ENCODE measurements at regions not wholly inside any gene's neighbourhood (a gene's known extent, or its start where the extent isn't known, plus 50 kb on each side); places are given as distances from the start of the nearest gene placed in this dataset.

DNA sequence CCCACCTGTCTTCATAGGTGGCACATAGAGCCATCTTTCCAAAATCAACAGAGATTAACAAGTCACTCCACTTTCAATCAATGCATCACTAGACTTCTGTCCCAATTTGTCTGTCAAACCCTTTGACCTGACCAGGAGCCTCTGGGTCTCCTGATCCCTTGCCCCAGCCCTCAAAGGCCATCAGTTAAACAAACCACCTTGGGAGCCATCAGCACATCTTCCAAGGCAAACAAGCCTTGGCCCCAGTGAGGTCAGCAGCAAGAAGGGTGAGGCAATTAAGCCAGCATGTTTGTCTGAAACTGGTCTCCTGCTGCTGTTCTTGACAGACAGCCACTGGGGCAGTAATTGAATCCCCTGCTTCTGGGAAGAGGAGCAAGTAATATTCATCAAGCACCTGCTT is 742.8 kb upstream of the TBX3 start:
- FAIRE-seq = no peak

More for the DNA sequence above, 742.8 kb upstream of the TBX3 start:
- intact Hi-C loops (cut with micrococcal nuclease) = no loop called here
- ATAC-seq (no peak), DNase-seq (ENCODE audit: extremely low read depth in 1 of 4, low spot score in 3 of 4) (no peak)
- H3K36me3 ChIP-seq (ENCODE audit: control insufficient read depth, insufficient read depth, low read length) = no peaks in the 10 kb centered on the region
- H3K27ac ChIP-seq (ENCODE audit: extremely low read depth, low read depth, low read length) = no peak overlapping the region
- BruUV-seq (replicated peaks) = no TSS peak
- H3K9me3 ChIP-seq (replicated peaks; ENCODE audit: control insufficient read depth, insufficient read depth, low read depth, low read length) = no peaks in the 10 kb centered on the region
- H3K27me3 ChIP-seq (ENCODE audit: control insufficient read depth in 2 of 2, insufficient read depth in 2 of 2, low read length in 2 of 2) = no peaks in the 10 kb centered on the region
- H3K4me2 ChIP-seq (ENCODE audit: insufficient read depth, low read length) = no peak overlapping the region
- ChIA-PET CTCF (ENCODE audit: low intra/inter-chr PET ratio) (no interaction called here), POLR2A (no interaction called here)
- in situ Hi-C loops (cut with MboI) = no loop called here
- no peaks in the 10 kb centered on the region for H4K20me1 ChIP-seq (replicated peaks; ENCODE audit: control insufficient read depth, insufficient read depth, low read length)
- H3K9me1 ChIP-seq (ENCODE audit: control insufficient read depth, insufficient read depth, low read length) = no peaks in the 10 kb centered on the region
- no peak for TF ChIP-seq IRF2 (CRISPR knock-in tag; IDR thresholded peaks at IDR 0.05)
- no peak for TF ChIP-seq ZBTB8A (IDR thresholded peaks at IDR 0.05; ENCODE audit: partially characterized antibody)
- no peak for TF ChIP-seq COPS2 (conservative IDR thresholded peaks at IDR 0.05)
- TF ChIP-seq ZSCAN29 (IDR thresholded peaks at IDR 0.05) = no peak
- no peak for TF ChIP-seq SIX5 (IDR thresholded peaks at IDR 0.05; ENCODE audit: borderline replicate concordance in 1 of 2, insufficient read depth in 1 of 2, low read depth in 1 of 2, low read length in 2 of 2)
- TF ChIP-seq, protein P1, sequence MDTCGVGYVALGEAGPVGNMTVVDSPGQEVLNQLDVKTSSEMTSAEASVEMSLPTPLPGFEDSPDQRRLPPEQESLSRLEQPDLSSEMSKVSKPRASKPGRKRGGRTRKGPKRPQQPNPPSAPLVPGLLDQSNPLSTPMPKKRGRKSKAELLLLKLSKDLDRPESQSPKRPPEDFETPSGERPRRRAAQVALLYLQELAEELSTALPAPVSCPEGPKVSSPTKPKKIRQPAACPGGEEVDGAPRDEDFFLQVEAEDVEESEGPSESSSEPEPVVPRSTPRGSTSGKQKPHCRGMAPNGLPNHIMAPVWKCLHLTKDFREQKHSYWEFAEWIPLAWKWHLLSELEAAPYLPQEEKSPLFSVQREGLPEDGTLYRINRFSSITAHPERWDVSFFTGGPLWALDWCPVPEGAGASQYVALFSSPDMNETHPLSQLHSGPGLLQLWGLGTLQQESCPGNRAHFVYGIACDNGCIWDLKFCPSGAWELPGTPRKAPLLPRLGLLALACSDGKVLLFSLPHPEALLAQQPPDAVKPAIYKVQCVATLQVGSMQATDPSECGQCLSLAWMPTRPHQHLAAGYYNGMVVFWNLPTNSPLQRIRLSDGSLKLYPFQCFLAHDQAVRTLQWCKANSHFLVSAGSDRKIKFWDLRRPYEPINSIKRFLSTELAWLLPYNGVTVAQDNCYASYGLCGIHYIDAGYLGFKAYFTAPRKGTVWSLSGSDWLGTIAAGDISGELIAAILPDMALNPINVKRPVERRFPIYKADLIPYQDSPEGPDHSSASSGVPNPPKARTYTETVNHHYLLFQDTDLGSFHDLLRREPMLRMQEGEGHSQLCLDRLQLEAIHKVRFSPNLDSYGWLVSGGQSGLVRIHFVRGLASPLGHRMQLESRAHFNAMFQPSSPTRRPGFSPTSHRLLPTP (IDR thresholded peaks at IDR 0.05; ENCODE audit: borderline replicate concordance, extremely low read depth, insufficient read length) = no peak
- TF ChIP-seq KDM1A (IDR thresholded peaks at IDR 0.05) = no peak
- TF ChIP-seq FOXJ2 (tag; IDR thresholded peaks at IDR 0.05) = no peak
- TF ChIP-seq ZNF316 (IDR thresholded peaks at IDR 0.05) = no peak
- H3K4me1 ChIP-seq (replicated peaks in 1 of 2; ENCODE audit: control insufficient read depth in 2 of 2, insufficient read depth in 2 of 2, low read length in 2 of 2) = no peaks in the 10 kb centered on the region
- no peak overlapping the region for H3K4me3 ChIP-seq
- no peak overlapping the region for H2AFZ ChIP-seq (ENCODE audit: low read depth, low read length)
- no peak overlapping the region for H3K9ac ChIP-seq (ENCODE audit: insufficient read depth in 1 of 2, low read depth in 2 of 2, low read length in 2 of 2)
- H3K79me2 ChIP-seq (ENCODE audit: control insufficient read depth, insufficient read depth, low read length) = no peaks in the 10 kb centered on the region

All from K562 (cell line).